ENCODE measurements at regions not wholly inside any gene's neighbourhood (a gene's known extent, or its start where the extent isn't known, plus 50 kb on each side); places are given as distances from the start of the nearest gene placed in this dataset.

DNA sequence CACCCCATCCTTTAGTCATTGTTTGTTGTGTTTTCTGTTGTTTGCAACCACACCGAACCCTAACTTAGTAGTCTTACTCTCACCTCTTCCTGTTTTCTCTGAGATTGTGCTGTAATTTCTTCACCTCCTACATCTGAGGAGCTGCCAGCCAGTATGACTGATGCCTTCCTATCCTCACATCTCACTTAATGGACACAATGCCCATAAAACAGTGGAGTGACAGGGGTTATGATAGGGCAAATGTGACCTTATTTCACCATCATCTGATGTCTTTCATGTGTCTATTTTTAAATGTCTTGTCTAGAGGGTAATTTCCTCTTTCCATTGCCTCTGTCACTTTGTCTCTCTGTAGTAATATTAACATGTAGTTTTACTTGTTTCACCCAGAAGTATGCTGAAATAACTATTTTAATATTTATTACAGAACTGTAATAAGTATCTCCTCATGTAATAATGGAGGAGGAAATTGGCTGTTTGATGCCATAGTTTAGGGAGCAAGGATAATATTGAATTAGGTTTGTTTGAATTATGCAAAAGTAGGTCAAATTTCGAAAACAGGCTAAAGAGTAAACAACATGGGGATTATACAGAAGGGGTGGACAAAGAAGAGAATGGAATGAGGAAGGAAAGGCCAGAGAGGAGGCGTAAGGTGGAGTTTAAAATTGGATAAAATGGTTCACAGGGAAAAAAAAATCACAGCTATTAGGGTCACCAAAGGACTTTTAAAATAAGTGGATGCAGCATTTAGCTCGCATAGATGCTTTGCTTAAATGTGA lies 103.5 kb upstream of the SPRY2 start:
- TF ChIP-seq CTCF (IDR thresholded peaks at IDR 0.05) = no peak
- no peak for TF ChIP-seq POLR2AphosphoS5 (IDR thresholded peaks at IDR 0.05)
- no peak for TF ChIP-seq POLR2A (IDR thresholded peaks at IDR 0.05)
- no peak for TF ChIP-seq EP300 (IDR thresholded peaks at IDR 0.05)

Measured in upper lobe of left lung (tissue), 4 donors.